Lung (tissue), 11 donors: ENCODE measurements at regions not wholly inside any gene's neighbourhood (a gene's known extent, or its start where the extent isn't known, plus 50 kb on each side); places are given as distances from the start of the nearest gene placed in this dataset.

Source experiments
- ATAC-seq: fragments of 200-7000 bp; cut with Tn5 transposase; one replicate; pipeline ENCODE4 v1.9.1; 2020; ENCODE audit warnings: moderate number of reproducible peaks; ENCODE audit not compliant: insufficient read depth, low FRiP score
- DNase-seq, 3 donors: peaks; one replicate each; pipeline ENCODE4 v3.0.0-alpha.2; 2013 to 2017
- H3K27ac ChIP-seq, 2 donors: one replicate each; pipeline ENCODE4 v1.5.1; 2013; ENCODE audit warnings: mild to moderate bottlenecking in 2 of 2, moderate library complexity in 2 of 2, control low read depth in 1 of 2, inconsistent platforms in 1 of 2, low read depth in 1 of 2, low read length in 1 of 2
- H3K27me3 ChIP-seq, 3 donors: one replicate each; pipeline ENCODE4 v1.5.1; 2013; ENCODE audit warnings: low read length in 2 of 3; ENCODE audit not compliant: control insufficient read depth in 3 of 3, insufficient read depth in 3 of 3
- H3K36me3 ChIP-seq, 4 donors: one replicate each; pipeline ENCODE4 v1.5.1; 2013; ENCODE audit warnings: low read length in 4 of 4, mild to moderate bottlenecking in 1 of 4, moderate library complexity in 1 of 4; ENCODE audit not compliant: control insufficient read depth in 4 of 4, insufficient read depth in 4 of 4
- H3K4me1 ChIP-seq, 5 donors: one replicate each; pipeline ENCODE4 v1.5.1; 2013; ENCODE audit warnings: low read length in 5 of 5, mild to moderate bottlenecking in 2 of 5, moderate library complexity in 1 of 5; ENCODE audit not compliant: control insufficient read depth in 5 of 5, insufficient read depth in 5 of 5
- H3K4me3 ChIP-seq: one replicate; pipeline ENCODE4 v1.5.1; 2013; ENCODE audit warnings: mild to moderate bottlenecking, control low read depth, moderate library complexity
- H3K9ac ChIP-seq, 2 donors: one replicate each; pipeline ENCODE4 v1.5.1; 2013; ENCODE audit warnings: low read length in 2 of 2, control low read depth in 1 of 2; ENCODE audit not compliant: insufficient read depth in 1 of 2
- H3K9me3 ChIP-seq, 4 donors: one replicate each; pipeline ENCODE4 v1.5.1; 2013; ENCODE audit warnings: low read length in 3 of 4, mild to moderate bottlenecking in 1 of 4, moderate library complexity in 1 of 4; ENCODE audit not compliant: control insufficient read depth in 4 of 4, insufficient read depth in 3 of 4
- WGBS, 2 donors: extraction: QIAGEN DNeasy Blood & Tissue Kit; methylation state at CpG; one replicate each; pipeline ENCODE4 v1.1.7; 2013; 5-methylcytosine and 5-hydroxymethylcytosine counted together
- TF ChIP-seq, protein P1 (sequence below): IDR thresholded peaks from 2 replicates; pipeline ENCODE4 v1.5.1; 2012; ENCODE audit warnings: mild to moderate bottlenecking; ENCODE audit errors: control extremely low read depth, extremely low read depth
- donor health status: control.
- donor health status: control.
- donor health status: Bipolar disorder and iron deficiency.
- donor health status: healthy.
- donor health status: DM: yes; HTN: yes; CAD: no.

DNA sequence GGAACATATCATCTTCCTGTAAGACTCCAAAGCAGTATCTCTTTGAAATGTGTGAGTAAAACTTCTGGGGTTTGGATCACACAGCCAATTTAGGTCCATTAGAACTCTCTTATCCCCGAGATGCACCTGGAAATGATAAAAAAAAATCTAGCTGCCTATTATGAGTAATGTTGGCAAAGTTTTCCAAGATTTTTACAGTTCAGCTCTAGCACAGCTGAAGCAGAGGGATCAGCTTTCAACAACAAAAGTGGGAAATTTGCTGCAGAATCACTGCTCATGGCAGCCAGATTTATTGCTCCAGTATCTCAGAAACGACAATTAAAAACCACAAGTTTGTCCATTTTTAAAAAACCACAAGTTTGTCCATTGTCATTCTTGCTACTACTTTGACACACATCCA lies 292.2 kb downstream of the IRX2 start:
- Histone ChIP-seq H3K9me3 (peaks cover 0 to 7% (median 0%) of the 10 kb centered on the region in 4 donors), H3K9ac (no peak overlapping the region), H3K27me3 (peaks cover 0 to 8% (median 0%) of the 10 kb centered on the region in 3 donors), H3K4me3 (no peak overlapping the region), H3K27ac (no peak overlapping the region), H3K4me1 (peaks cover 0 to 16% (median 8%) of the 10 kb centered on the region in 5 donors), H3K36me3 (no peaks in the 10 kb centered on the region)
- TF ChIP-seq, protein P1, sequence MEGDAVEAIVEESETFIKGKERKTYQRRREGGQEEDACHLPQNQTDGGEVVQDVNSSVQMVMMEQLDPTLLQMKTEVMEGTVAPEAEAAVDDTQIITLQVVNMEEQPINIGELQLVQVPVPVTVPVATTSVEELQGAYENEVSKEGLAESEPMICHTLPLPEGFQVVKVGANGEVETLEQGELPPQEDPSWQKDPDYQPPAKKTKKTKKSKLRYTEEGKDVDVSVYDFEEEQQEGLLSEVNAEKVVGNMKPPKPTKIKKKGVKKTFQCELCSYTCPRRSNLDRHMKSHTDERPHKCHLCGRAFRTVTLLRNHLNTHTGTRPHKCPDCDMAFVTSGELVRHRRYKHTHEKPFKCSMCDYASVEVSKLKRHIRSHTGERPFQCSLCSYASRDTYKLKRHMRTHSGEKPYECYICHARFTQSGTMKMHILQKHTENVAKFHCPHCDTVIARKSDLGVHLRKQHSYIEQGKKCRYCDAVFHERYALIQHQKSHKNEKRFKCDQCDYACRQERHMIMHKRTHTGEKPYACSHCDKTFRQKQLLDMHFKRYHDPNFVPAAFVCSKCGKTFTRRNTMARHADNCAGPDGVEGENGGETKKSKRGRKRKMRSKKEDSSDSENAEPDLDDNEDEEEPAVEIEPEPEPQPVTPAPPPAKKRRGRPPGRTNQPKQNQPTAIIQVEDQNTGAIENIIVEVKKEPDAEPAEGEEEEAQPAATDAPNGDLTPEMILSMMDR: no peak
- ATAC-seq: no peak
- DNase-seq: no peak
- WGBS, 2 donors: 38 to 40% methylated on average over 2 of the region's 2 CpGs

- 91 to 96% methylated on average over 3 of the region's 3 CpGs for WGBS, 2 donors
- TF ChIP-seq, protein P1: no peak
- peaks cover 0 to 40% (median 16%) of the 10 kb centered on the region in 5 donors for H3K4me1 ChIP-seq
- H3K27me3 ChIP-seq: peaks cover 0 to 8% (median 0%) of the 10 kb centered on the region in 3 donors
- DNase-seq (no peak), ATAC-seq (no peak)
- no peaks in the 10 kb centered on the region for H3K36me3 ChIP-seq
- no peak overlapping the region for H3K27ac ChIP-seq
- no peak overlapping the region for H3K9ac ChIP-seq
- H3K4me3 ChIP-seq: no peak overlapping the region
- H3K9me3 ChIP-seq: peaks cover 0 to 9% (median 0%) of the 10 kb centered on the region in 4 donors
Observed at GRCh38 chr5:2455878-2456277, 295.6 kb downstream of the IRX2 start.

DNA sequence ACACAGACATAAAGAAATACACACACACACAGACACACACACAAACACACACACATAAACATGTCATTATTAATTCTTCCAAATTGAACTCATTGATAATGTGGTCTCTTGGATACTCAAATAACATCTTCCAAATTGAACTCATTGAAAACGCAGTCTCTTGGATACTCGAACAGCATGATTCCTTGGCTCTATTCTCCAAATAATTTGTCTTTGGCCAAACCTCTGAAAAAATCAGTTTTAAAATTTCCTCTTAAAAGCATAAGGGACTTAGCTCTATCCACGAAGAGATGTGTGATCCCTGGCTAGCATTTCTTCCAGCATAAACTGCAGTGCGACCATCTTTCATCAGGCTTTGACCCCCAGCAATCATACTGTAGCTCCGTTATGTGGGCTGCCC lies 296.6 kb downstream of the IRX2 start:
- H3K27me3 ChIP-seq: peaks cover 0 to 5% (median 0%) of the 10 kb centered on the region in 3 donors
- 83 to 89% methylated on average over 5 of the region's 5 CpGs for WGBS, 2 donors

More for the DNA sequence above, 296.6 kb downstream of the IRX2 start:
- Histone ChIP-seq H3K27ac (no peak overlapping the region), H3K9ac (no peak overlapping the region), H3K9me3 (peaks cover 0 to 5% (median 0%) of the 10 kb centered on the region in 4 donors), H3K4me3 (no peak overlapping the region), H3K4me1 (peaks cover 0 to 49% (median 16%) of the 10 kb centered on the region in 5 donors), H3K36me3 (no peaks in the 10 kb centered on the region)
- ATAC-seq (no peak), DNase-seq (peak in 2 of 3 donors; percentile 17 to 60)
- TF ChIP-seq, protein P1: no peak
